Activated CD8-positive, alpha-beta T cell treated with anti-CD3 and anti-CD28 coated beads for 36 hours (primary cell): ENCODE measurements at regions not wholly inside any gene's neighbourhood (a gene's known extent, or its start where the extent isn't known, plus 50 kb on each side); places are given as distances from the start of the nearest gene placed in this dataset.

ENCODE experiments used
- ATAC-seq: fragments of 200-7000 bp; cut with Tn5 transposase; one replicate; pipeline ENCODE4 v1.10.0; 2021; ENCODE audit warnings: mild to moderate bottlenecking, moderate library complexity
- CTCF ChIA-PET: fragments of 350-600 bp; sonication (Branson Sonifier 250); formaldehyde crosslinking; loops from one replicate; lab custom pipeline; 2021; ENCODE audit warnings: antibody characterized with exemption; lab: Charles Lee
- POLR2A ChIA-PET: fragments of 350-600 bp; sonication (Branson Sonifier 250); formaldehyde crosslinking; loops from one replicate; lab custom pipeline; 2021; ENCODE audit warnings: antibody characterized with exemption; lab: Charles Lee
- DNase-seq: peaks from one replicate; pipeline ENCODE4 v3.0.0-alpha.2; 2020
- H3K27ac Mint-ChIP-seq: one replicate; pipeline ENCODE4 v1.8.0; 2021; ENCODE audit warnings: mild to moderate bottlenecking, mixed read lengths
- H3K27me3 Mint-ChIP-seq: one replicate; pipeline ENCODE4 v1.8.0; 2021; ENCODE audit warnings: mixed read lengths
- H3K36me3 Mint-ChIP-seq: one replicate; pipeline ENCODE4 v1.8.0; 2021; ENCODE audit warnings: low read depth, mixed read lengths
- H3K4me1 Mint-ChIP-seq: one replicate; pipeline ENCODE4 v1.8.0; 2021; ENCODE audit warnings: low read depth, mixed read lengths
- H3K4me3 Mint-ChIP-seq: one replicate; pipeline ENCODE4 v1.8.0; 2021; ENCODE audit warnings: mild to moderate bottlenecking, moderate library complexity, mixed read lengths
- H3K9me3 Mint-ChIP-seq: one replicate; pipeline ENCODE4 v1.8.0; 2021; ENCODE audit warnings: mixed read lengths
- intact Hi-C: fragments of 100-400 bp; cut with micrococcal nuclease; formaldehyde crosslinking; loops from one replicate; pipeline ENCODE4 v1.10.0; 2022
- TF ChIP-seq, protein P1 (sequence below): fragments of 200-600 bp; IDR thresholded peaks from one replicate; pipeline ENCODE4 v1.8.0; 2022; ENCODE audit warnings: antibody characterized with exemption, mild to moderate bottlenecking

DNA sequence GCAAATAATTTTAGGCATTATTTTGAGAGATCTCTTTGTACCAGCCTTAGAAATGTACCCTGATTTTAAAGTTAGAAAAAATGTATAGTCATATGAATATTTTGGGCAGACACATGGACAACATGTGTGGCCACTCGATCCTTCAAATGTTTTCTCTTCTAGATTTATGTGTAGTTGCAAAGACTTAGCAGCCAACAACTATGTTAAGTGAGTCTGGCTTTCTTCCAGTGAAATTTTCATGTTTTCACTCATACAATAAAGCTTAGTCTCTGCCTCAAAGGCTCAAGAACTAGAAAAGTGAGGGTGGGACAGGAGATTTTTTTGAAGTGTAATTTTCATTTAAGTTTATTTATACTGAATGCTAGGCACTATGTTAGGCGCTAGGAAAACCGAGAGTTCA lies 207.7 kb upstream of the DACH1 start:
- Mint-ChIP-seq H3K27me3 (no peaks in the 10 kb centered on the region), H3K9me3 (no peaks in the 10 kb centered on the region), H3K4me3 (no peak overlapping the region), H3K4me1 (no peaks in the 10 kb centered on the region), H3K27ac (no peak overlapping the region), H3K36me3 (no peaks in the 10 kb centered on the region)
- ChIA-PET POLR2A (no interaction called here), CTCF (no interaction called here)
- TF ChIP-seq, protein P1, sequence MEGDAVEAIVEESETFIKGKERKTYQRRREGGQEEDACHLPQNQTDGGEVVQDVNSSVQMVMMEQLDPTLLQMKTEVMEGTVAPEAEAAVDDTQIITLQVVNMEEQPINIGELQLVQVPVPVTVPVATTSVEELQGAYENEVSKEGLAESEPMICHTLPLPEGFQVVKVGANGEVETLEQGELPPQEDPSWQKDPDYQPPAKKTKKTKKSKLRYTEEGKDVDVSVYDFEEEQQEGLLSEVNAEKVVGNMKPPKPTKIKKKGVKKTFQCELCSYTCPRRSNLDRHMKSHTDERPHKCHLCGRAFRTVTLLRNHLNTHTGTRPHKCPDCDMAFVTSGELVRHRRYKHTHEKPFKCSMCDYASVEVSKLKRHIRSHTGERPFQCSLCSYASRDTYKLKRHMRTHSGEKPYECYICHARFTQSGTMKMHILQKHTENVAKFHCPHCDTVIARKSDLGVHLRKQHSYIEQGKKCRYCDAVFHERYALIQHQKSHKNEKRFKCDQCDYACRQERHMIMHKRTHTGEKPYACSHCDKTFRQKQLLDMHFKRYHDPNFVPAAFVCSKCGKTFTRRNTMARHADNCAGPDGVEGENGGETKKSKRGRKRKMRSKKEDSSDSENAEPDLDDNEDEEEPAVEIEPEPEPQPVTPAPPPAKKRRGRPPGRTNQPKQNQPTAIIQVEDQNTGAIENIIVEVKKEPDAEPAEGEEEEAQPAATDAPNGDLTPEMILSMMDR, result no peak
- DNase-seq, result no peak
- intact Hi-C loops, result no loop called here
- ATAC-seq, result no peak

DNA sequence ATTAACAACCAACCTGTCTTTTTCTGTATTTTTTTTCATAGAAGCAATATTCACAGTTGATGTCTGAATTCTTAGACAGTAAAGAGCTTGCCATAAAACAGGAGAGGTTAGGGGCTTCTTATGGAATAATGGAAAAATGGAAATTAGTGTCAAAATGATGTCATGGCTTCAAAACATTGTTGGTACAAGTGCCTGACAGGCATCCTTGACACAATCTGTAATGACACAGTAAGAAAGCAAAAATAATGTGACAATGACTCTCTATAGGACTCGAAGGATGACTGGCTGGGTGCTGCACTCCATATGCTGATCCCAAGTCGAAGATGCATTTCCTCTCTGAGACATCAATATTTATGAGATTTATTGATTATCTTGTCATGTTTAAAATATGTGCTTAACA lies 205.3 kb upstream of the DACH1 start:
- intact Hi-C loops, result no loop called here
- ATAC-seq, result no peak
- Mint-ChIP-seq H3K27ac (no peak overlapping the region), H3K9me3 (peaks cover 7% of the 10 kb centered on the region), H3K36me3 (no peaks in the 10 kb centered on the region), H3K4me3 (no peak overlapping the region), H3K27me3 (no peaks in the 10 kb centered on the region), H3K4me1 (no peaks in the 10 kb centered on the region)
- ChIA-PET POLR2A (no interaction called here), CTCF (interaction anchor here (1.6 kb wide), 1 partner anchor 11 kb away, joined by 4 read pairs; no protein-coding TSS in a partner anchor)
- DNase-seq, result no peak
- TF ChIP-seq, protein P1, result no peak

DNA sequence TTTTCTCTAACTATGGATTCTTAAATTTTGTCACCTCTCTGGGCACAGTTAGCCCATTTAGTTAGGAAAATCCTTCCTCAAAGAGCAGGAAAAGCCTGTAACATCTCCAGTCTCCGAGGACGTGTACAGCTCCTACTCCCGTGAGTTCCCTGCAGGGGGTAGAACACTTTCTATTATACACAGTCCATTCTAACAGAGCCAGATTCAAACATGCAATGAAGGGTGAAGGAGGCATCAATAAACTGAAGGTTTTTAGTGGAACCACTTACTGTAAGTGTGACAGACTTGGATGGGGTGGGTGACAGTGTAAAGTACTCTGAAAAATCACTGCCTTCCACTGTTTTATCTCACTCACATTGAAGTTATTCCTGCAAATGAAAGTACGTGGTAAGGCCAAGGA lies 204.7 kb upstream of the DACH1 start:
- ChIA-PET CTCF (no interaction called here), POLR2A (no interaction called here)
- Mint-ChIP-seq H3K4me1 (no peaks in the 10 kb centered on the region), H3K36me3 (no peaks in the 10 kb centered on the region), H3K9me3 (peaks cover 8% of the 10 kb centered on the region), H3K4me3 (no peak overlapping the region), H3K27me3 (no peaks in the 10 kb centered on the region), H3K27ac (no peak overlapping the region)
- no peak for ATAC-seq
- DNase-seq, result no peak
- TF ChIP-seq, protein P1, result no peak
- intact Hi-C loops, result no loop called here

DNA sequence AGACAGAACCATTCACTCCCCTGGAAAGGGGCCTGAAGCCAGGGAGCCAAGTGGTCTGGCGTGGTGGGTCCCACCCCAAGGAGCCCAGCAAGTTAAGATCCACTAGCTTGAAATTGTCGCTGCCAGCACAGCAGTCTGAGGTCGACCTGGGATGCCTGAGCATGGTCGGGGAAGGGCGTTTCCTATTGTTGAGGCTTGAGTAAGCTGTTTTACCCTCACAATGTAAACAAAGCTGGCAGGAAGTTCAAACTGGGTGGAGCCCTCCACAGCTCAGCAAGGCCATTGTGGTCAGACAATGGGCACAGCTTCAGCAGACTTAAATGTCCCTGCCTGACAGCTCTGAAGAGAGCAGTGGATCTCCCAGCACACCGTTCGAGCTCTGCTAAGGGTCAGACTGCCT lies 195.6 kb upstream of the DACH1 start:
- Mint-ChIP-seq H3K4me1 (no peaks in the 10 kb centered on the region), H3K27me3 (no peaks in the 10 kb centered on the region), H3K27ac (no peak overlapping the region), H3K4me3 (no peak overlapping the region), H3K36me3 (no peaks in the 10 kb centered on the region), H3K9me3 (peaks cover 9% of the 10 kb centered on the region)
- intact Hi-C loops, result no loop called here
- ATAC-seq, result no peak
- no peak for DNase-seq
- POLR2A ChIA-PET, result no interaction called here
- CTCF ChIA-PET, result no interaction called here
- TF ChIP-seq, protein P1, result no peak

DNA sequence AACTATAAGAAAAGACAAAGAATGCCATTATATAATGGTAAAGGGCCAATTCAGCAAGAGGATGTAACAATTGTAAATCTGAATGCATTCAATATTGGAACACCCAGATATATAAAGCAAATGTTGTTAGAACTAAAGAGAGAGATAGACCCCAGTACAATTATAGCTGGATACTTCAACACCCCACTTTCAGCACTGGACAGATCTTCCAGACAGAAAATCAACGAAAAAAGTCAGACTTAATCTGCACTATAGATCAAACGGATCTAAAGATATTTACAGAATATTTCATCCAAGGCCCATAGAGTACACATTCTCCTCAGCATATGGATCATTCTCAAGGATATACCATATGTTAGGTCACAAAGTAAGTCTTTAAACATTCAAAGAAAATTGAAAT lies 194.6 kb upstream of the DACH1 start:
- no peaks in the 10 kb centered on the region for H3K36me3 Mint-ChIP-seq
- no peak overlapping the region for H3K4me3 Mint-ChIP-seq
- peaks cover 5% of the 10 kb centered on the region for H3K9me3 Mint-ChIP-seq
- TF ChIP-seq, protein P1, result no peak
- H3K27me3 Mint-ChIP-seq, result no peaks in the 10 kb centered on the region
- ATAC-seq (no peak), DNase-seq (no peak)
- ChIA-PET POLR2A (no interaction called here), CTCF (no interaction called here)
- no peaks in the 10 kb centered on the region for H3K4me1 Mint-ChIP-seq
- H3K27ac Mint-ChIP-seq, result no peak overlapping the region
- intact Hi-C loops, result no loop called here
